HG02642 (cell line): ENCODE measurements at regions not wholly inside any gene's neighbourhood (a gene's known extent, or its start where the extent isn't known, plus 50 kb on each side); places are given as distances from the start of the nearest gene placed in this dataset.
"Not testable (repeated sequence)": the region's sequence is repeated elsewhere in the genome, so short reads cannot be mapped to it uniquely, and the experiment has no call there.

ENCODE experiments used
- ATAC-seq: cut with Tn5 transposase; IDR thresholded peaks from one replicate; pipeline ENCODE4 v1.9.1; 2021; ENCODE audit warnings: mild to moderate bottlenecking; ENCODE audit not compliant: unreplicated experiment, poor library complexity

- no peak for ATAC-seq
These were observed 157.6 kb downstream of the SUDS3 start for GRCh38 chr12:118534003-118534402.

- no peak for ATAC-seq
These were observed 160.1 kb downstream of the SUDS3 start for GRCh38 chr12:118536306-118536906.

GRCh38 chr12:118537481-118537917, 161.1 kb downstream of the SUDS3 start:
- no peak for ATAC-seq

- no peak for ATAC-seq
These were observed 164.7 kb downstream of the SUDS3 start for GRCh38 chr12:118541071-118541470.

GRCh38 chr12:118541934-118542333, 165.6 kb downstream of the SUDS3 start:
- ATAC-seq: no peak

GRCh38 chr12:118543651-118544050, 167.3 kb downstream of the SUDS3 start:
- no peak for ATAC-seq

GRCh38 chr12:118544569-118544968, 168.2 kb downstream of the SUDS3 start:
- ATAC-seq: no peak

GRCh38 chr12:118547606-118548005, 171.3 kb downstream of the SUDS3 start:
- ATAC-seq: not testable (repeated sequence)

GRCh38 chr12:118548887-118549509, 172.6 kb downstream of the SUDS3 start:
- ATAC-seq: no peak

GRCh38 chr12:118549510-118549980, 173.2 kb downstream of the SUDS3 start:
- ATAC-seq: no peak

- ATAC-seq: no peak
These were observed 177.6 kb downstream of the SUDS3 start for GRCh38 chr12:118553856-118554504.

GRCh38 chr12:118558941-118559340, 182.6 kb downstream of the SUDS3 start:
- no peak for ATAC-seq

- no peak for ATAC-seq
These were observed 184.4 kb downstream of the SUDS3 start for GRCh38 chr12:118560733-118561132.

- ATAC-seq: no peak
These were observed 195.4 kb downstream of the SUDS3 start for GRCh38 chr12:118571730-118572129.

GRCh38 chr12:118574288-118574687, 197.9 kb downstream of the SUDS3 start:
- ATAC-seq: no peak

GRCh38 chr12:118575730-118576129, 199.4 kb downstream of the SUDS3 start:
- no peak for ATAC-seq

GRCh38 chr12:118581371-118581770, 205.0 kb downstream of the SUDS3 start:
- ATAC-seq: no peak

- ATAC-seq: no peak
These were observed 206.5 kb downstream of the SUDS3 start for GRCh38 chr12:118582863-118583262.

- ATAC-seq: no peak
These were observed 210.1 kb downstream of the SUDS3 start for GRCh38 chr12:118586433-118586832.

GRCh38 chr12:118589162-118589561, 212.8 kb downstream of the SUDS3 start:
- no peak for ATAC-seq

- no peak for ATAC-seq
These were observed 214.2 kb downstream of the SUDS3 start for GRCh38 chr12:118590406-118591150.
